Bronchial epithelial cell (primary cell): ENCODE measurements at regions not wholly inside any gene's neighbourhood (a gene's known extent, or its start where the extent isn't known, plus 50 kb on each side); places are given as distances from the start of the nearest gene placed in this dataset.

Source experiments
- DNase-seq: peaks from one replicate; pipeline ENCODE4 v3.0.0-alpha.2; 2010; ENCODE audit warnings: low read depth
- FAIRE-seq: peaks from 2 replicates; lab custom pipeline; 2011; peaks lifted over from hg19 to GRCh38; lab: Jason Lieb, UNC
- H3K27me3 ChIP-seq: 2 replicates; pipeline ENCODE4 v1.5.1; 2011; ENCODE audit warnings: low read length; ENCODE audit not compliant: control insufficient read depth, insufficient read depth
- H3K36me3 ChIP-seq: 2 replicates; pipeline ENCODE4 v1.5.1; 2011; ENCODE audit warnings: low read length; ENCODE audit not compliant: control insufficient read depth, insufficient read depth
- H3K4me3 ChIP-seq: 2 replicates; pipeline ENCODE4 v1.5.1; 2011; ENCODE audit warnings: mild to moderate bottlenecking, low read depth, low read length, control low read depth
- TF ChIP-seq, protein P1 (sequence below): IDR thresholded peaks from 2 replicates; pipeline ENCODE4 v1.5.1; 2011; ENCODE audit warnings: mild to moderate bottlenecking, moderate library complexity, low read length, control low read depth, inconsistent platforms; ENCODE audit not compliant: insufficient read depth, severe bottlenecking

DNA sequence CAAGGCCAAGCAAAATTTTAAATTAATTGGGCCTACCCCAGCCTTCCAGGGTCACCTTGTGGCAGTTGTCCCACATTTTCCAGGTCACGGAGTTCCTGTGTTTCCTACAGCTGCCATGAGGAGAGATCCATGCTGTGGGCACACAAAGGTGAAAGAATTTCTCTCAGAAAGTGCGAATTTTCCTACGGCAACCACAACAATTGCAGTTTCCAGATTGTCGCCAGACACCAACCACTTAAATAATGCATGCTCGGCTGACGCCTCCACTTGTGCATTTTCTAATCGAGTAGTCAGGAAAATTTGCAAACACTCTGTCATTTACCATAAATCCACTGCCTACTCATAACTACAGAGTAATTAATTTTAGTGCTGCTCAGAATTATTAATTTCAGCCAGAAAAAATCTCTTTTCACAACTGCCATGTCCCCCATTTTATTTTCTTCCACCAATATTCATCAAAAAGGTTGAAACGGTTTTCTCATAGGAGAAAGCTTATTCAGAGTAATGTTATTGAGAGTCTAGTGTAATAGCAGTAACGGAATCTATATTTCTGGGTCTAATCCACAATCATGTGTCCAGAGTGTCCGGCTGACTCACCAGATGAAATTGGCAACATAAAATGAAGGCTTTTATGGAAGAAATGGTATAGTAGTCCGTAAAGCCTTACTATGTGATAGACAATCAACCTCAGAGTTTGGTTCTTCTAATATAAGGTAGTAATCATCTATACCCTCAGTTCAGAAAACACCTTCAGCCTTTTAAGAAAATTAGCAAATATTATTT is 389.8 kb downstream of the NR2F1-AS1 start:
- FAIRE-seq (no peak), DNase-seq (no peak)
- Histone ChIP-seq H3K4me3 (no peak overlapping the region), H3K27me3 (no peaks in the 10 kb centered on the region), H3K36me3 (no peaks in the 10 kb centered on the region)
- TF ChIP-seq, protein P1, sequence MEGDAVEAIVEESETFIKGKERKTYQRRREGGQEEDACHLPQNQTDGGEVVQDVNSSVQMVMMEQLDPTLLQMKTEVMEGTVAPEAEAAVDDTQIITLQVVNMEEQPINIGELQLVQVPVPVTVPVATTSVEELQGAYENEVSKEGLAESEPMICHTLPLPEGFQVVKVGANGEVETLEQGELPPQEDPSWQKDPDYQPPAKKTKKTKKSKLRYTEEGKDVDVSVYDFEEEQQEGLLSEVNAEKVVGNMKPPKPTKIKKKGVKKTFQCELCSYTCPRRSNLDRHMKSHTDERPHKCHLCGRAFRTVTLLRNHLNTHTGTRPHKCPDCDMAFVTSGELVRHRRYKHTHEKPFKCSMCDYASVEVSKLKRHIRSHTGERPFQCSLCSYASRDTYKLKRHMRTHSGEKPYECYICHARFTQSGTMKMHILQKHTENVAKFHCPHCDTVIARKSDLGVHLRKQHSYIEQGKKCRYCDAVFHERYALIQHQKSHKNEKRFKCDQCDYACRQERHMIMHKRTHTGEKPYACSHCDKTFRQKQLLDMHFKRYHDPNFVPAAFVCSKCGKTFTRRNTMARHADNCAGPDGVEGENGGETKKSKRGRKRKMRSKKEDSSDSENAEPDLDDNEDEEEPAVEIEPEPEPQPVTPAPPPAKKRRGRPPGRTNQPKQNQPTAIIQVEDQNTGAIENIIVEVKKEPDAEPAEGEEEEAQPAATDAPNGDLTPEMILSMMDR = no peak

- Histone ChIP-seq H3K4me3 (no peak overlapping the region), H3K27me3 (no peaks in the 10 kb centered on the region), H3K36me3 (no peaks in the 10 kb centered on the region)
- no peak for FAIRE-seq
- TF ChIP-seq, protein P1 = no peak
- peak; percentile 100 for DNase-seq
These were observed 391.3 kb downstream of the NR2F1-AS1 start for GRCh38 chr5:93189707-93190120.

DNA sequence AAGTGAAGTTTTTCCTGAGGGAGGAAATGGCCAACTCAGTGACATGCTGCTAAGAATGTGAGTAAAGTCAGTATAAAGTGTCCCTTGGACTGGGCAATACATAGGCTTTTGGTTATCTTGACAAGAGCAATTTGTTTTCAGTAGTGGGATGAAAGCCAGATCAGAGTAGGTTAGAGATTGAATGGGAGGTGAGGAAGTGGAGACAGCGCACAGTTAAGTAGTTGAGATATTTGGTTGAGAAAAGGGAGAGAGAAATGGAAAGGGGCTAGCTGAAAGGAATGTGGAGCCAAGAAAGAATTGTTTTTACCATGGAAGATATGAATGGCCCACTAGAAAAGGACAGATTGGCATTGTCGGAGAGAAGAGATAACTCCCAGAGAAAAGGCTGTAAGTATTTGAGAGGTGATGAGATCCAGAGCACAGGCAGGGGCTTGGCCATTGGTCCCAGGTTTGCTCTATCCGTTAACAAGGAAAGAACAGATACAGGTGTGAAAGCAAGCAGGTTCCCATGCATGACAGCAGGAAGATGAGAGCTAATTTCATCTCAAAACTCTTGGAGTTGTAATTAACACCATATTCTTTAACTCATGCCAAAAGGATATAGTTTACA is 392.0 kb downstream of the NR2F1-AS1 start:
- FAIRE-seq = no peak
- H3K27me3 ChIP-seq = no peaks in the 10 kb centered on the region
- no peak for DNase-seq
- no peaks in the 10 kb centered on the region for H3K36me3 ChIP-seq
- H3K4me3 ChIP-seq = no peak overlapping the region
- TF ChIP-seq, protein P1 = no peak

GRCh38 chr5:93186076-93186682 is 394.8 kb downstream of the NR2F1-AS1 start:
- Histone ChIP-seq H3K4me3 (no peak overlapping the region), H3K27me3 (no peaks in the 10 kb centered on the region), H3K36me3 (no peaks in the 10 kb centered on the region)
- DNase-seq = peak; percentile 78
- TF ChIP-seq, protein P1 = no peak
- no peak for FAIRE-seq

- no peaks in the 10 kb centered on the region for H3K27me3 ChIP-seq
- TF ChIP-seq, protein P1 = no peak
- DNase-seq (no peak), FAIRE-seq (no peak)
- H3K36me3 ChIP-seq = no peaks in the 10 kb centered on the region
- H3K4me3 ChIP-seq = no peak overlapping the region
These were observed 397.0 kb downstream of the NR2F1-AS1 start for GRCh38 chr5:93184041-93184440.
